ENCODE measurements at regions not wholly inside any gene's neighbourhood (a gene's known extent, or its start where the extent isn't known, plus 50 kb on each side); places are given as distances from the start of the nearest gene placed in this dataset.
"Not testable (repeated sequence)": the region's sequence is repeated elsewhere in the genome, so short reads cannot be mapped to it uniquely, and the experiment has no call there.

DNA sequence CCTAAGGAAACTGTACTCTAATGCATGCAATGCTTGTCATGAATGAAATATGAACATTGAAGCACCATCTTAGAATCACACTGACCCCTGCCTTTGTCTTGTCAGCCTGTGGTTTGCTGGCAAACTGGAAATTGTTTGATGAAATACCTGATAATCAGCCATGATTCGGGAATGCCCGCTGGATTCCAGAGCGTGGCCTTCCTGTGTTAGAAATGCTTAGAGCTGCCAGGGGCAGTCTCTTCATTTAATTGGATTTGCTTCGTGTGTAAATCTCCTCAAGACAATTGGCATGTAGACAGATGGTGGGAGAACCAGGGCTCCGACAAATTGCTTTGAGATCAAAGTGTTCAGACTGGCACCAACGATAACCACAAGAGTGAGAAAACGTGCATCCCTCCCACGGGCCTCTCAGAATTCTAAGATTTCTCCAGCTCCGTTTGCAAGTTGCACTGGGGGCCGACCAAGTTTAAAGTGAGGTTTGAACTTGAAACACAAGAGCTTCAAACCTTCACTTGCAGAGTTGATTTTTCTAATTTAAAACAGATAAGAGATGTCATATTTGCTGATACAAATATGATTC lies 146.2 kb downstream of the ARRDC4 start:
- TF ChIP-seq CTCF, POLR2A (IDR thresholded peaks at IDR 0.05): not testable (repeated sequence)
